Hepatocyte (in vitro differentiated cells): ENCODE measurements at regions not wholly inside any gene's neighbourhood (a gene's known extent, or its start where the extent isn't known, plus 50 kb on each side); places are given as distances from the start of the nearest gene placed in this dataset.

ENCODE experiments used
- DNase-seq: peaks from one replicate; pipeline ENCODE4 v3.0.0-alpha.2; 2016; ENCODE audit warnings: low spot score
- H2AFZ ChIP-seq: fragments of 200-600 bp; sonication (generic); 2 replicates; pipeline ENCODE4 v1.6.0; 2016; ENCODE audit warnings: antibody characterized with exemption, mild to moderate bottlenecking
- H3K27ac ChIP-seq: fragments of 200-600 bp; sonication (generic); 2 replicates; pipeline ENCODE4 v1.5.1; 2016; ENCODE audit warnings: mild to moderate bottlenecking
- H3K27me3 ChIP-seq: fragments of 200-600 bp; sonication (generic); 2 replicates; pipeline ENCODE4 v1.6.1; 2016
- H3K36me3 ChIP-seq: fragments of 200-600 bp; sonication (generic); replicated peaks from 2 replicates; pipeline ENCODE4 v1.5.1; 2016; ENCODE audit warnings: low read depth; ENCODE audit not compliant: insufficient read depth
- H3K4me1 ChIP-seq: fragments of 200-600 bp; sonication (generic); 2 replicates; pipeline ENCODE4 v1.5.1; 2016; ENCODE audit warnings: mild to moderate bottlenecking, moderate library complexity; ENCODE audit not compliant: insufficient read depth
- H3K4me2 ChIP-seq: fragments of 200-600 bp; sonication (generic); 2 replicates; pipeline ENCODE4 v1.6.0; 2016
- H3K4me3 ChIP-seq: fragments of 200-600 bp; sonication (generic); 2 replicates; pipeline ENCODE4 v1.5.1; 2016; ENCODE audit warnings: mild to moderate bottlenecking
- H3K79me2 ChIP-seq: fragments of 200-600 bp; sonication (generic); 2 replicates; pipeline ENCODE4 v1.6.0; 2017; ENCODE audit warnings: mild to moderate bottlenecking
- H3K9me2 ChIP-seq: fragments of 200-600 bp; sonication (generic); replicated peaks from 2 replicates; pipeline ENCODE4 v1.6.0; 2017; ENCODE audit warnings: mild to moderate bottlenecking; ENCODE audit not compliant: insufficient read depth
- H3K9me3 ChIP-seq: fragments of 200-600 bp; sonication (generic); 2 replicates; pipeline ENCODE4 v1.5.1; 2016; ENCODE audit warnings: low read depth, mild to moderate bottlenecking
- H4K20me1 ChIP-seq: fragments of 200-600 bp; sonication (generic); 2 replicates; pipeline ENCODE4 v1.6.0; 2016; ENCODE audit warnings: mild to moderate bottlenecking; ENCODE audit not compliant: insufficient read depth, poor library complexity, severe bottlenecking
- CTCF ChIP-seq: fragments of 200-600 bp; sonication (generic); IDR thresholded peaks from 2 replicates; pipeline ENCODE4 v1.5.1; 2016; ENCODE audit warnings: antibody characterized with exemption, mild to moderate bottlenecking; ENCODE audit not compliant: poor library complexity
- EZH2 ChIP-seq: fragments of 200-600 bp; sonication (generic); IDR thresholded peaks from 2 replicates; pipeline ENCODE4 v1.6.1; 2016; ENCODE audit warnings: antibody characterized with exemption, mild to moderate bottlenecking, borderline replicate concordance
- EZH2phosphoT487 ChIP-seq: fragments of 200-600 bp; sonication (generic); IDR thresholded peaks from one replicate; pipeline ENCODE4 v1.6.1; 2018; ENCODE audit warnings: antibody characterized with exemption, mild to moderate bottlenecking, low read depth, moderate library complexity; ENCODE audit not compliant: unreplicated experiment, severe bottlenecking
- WGBS: methylation state at CpG from one replicate; pipeline ENCODE4 v1.1.6; 2016; ENCODE audit warnings: low lambda C conversion rate; ENCODE audit errors: missing lambda C conversion rate; 5-methylcytosine and 5-hydroxymethylcytosine counted together

- no peaks in the 10 kb centered on the region for H3K9me2 ChIP-seq
- WGBS, result 83% methylated on average over 3 of the region's 3 CpGs
- no peak for DNase-seq
- no peaks in the 10 kb centered on the region for H3K9me3 ChIP-seq
- no peak overlapping the region for H3K4me3 ChIP-seq
- H3K36me3 ChIP-seq, result no peaks in the 10 kb centered on the region
- no peak overlapping the region for H2AFZ ChIP-seq
- no peaks in the 10 kb centered on the region for H3K79me2 ChIP-seq
- no peaks in the 10 kb centered on the region for H3K4me1 ChIP-seq
- no peak for TF ChIP-seq EZH2
- TF ChIP-seq CTCF, result no peak
- TF ChIP-seq EZH2phosphoT487, result no peak
- H3K27me3 ChIP-seq, result no peaks in the 10 kb centered on the region
- no peak overlapping the region for H3K4me2 ChIP-seq
- no peak overlapping the region for H3K27ac ChIP-seq
- H4K20me1 ChIP-seq, result no peaks in the 10 kb centered on the region
Observed at GRCh38 chr10:77692782-77693181, 55.2 kb upstream of the KCNMA1 start.

GRCh38 chr10:77689339-77689738, 51.7 kb upstream of the KCNMA1 start:
- Histone ChIP-seq H3K4me2 (no peak overlapping the region), H3K36me3 (no peaks in the 10 kb centered on the region), H3K4me1 (no peaks in the 10 kb centered on the region), H3K4me3 (no peak overlapping the region), H3K9me3 (no peaks in the 10 kb centered on the region), H3K79me2 (no peaks in the 10 kb centered on the region), H3K27ac (no peak overlapping the region), H3K27me3 (no peaks in the 10 kb centered on the region), H4K20me1 (no peaks in the 10 kb centered on the region), H3K9me2 (no peaks in the 10 kb centered on the region), H2AFZ (no peak overlapping the region)
- TF ChIP-seq CTCF (no peak), EZH2phosphoT487 (no peak), EZH2 (no peak)
- DNase-seq, result no peak
- 76% methylated on average over 5 of the region's 5 CpGs for WGBS

DNA sequence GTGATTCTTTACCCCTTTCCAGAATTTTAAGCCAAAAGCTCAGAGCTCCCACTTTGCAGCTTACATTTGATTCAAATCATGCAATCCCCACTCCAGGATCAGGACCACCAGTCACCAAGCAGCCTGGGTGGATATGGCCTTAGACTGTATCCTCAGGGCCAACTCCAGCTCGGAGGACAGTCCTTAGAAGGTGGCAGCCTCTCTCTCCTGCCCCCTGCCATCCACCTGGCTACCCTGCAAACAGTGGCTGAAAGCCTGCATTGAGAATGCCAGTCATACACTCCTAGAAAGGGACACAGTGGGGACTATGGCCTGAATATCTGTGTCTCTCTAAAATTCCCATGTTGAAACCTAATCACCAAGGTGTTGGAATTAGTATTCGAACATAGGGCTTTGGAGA, 50.0 kb upstream of the KCNMA1 start:
- no peak overlapping the region for H2AFZ ChIP-seq
- no peaks in the 10 kb centered on the region for H3K27me3 ChIP-seq

More for the DNA sequence above, 50.0 kb upstream of the KCNMA1 start:
- Histone ChIP-seq H3K4me1 (no peaks in the 10 kb centered on the region), H3K27ac (no peak overlapping the region), H3K9me2 (no peaks in the 10 kb centered on the region), H3K4me3 (no peak overlapping the region), H3K36me3 (no peaks in the 10 kb centered on the region), H3K79me2 (no peaks in the 10 kb centered on the region), H3K9me3 (no peaks in the 10 kb centered on the region), H4K20me1 (no peaks in the 10 kb centered on the region), H3K4me2 (no peak overlapping the region)
- TF ChIP-seq CTCF, result no peak
- WGBS, result 85% methylated on average over 2 of the region's 2 CpGs
- DNase-seq, result no peak
